A673 (cell line): ENCODE measurements at regions not wholly inside any gene's neighbourhood (a gene's known extent, or its start where the extent isn't known, plus 50 kb on each side); places are given as distances from the start of the nearest gene placed in this dataset.

Experiments used
- BruUV-seq: library from RNA; stranded (reverse); fragments of 400-500 nt; replicated peaks from 2 replicates; lab custom pipeline; 2021; lab: Mats Ljungman, UMichigan
- CTCF ChIA-PET: fragments of 300-600 bp; sonication (Branson Sonifier 250); formaldehyde crosslinking; loops from one replicate; lab custom pipeline; 2022; ENCODE audit warnings: antibody characterized with exemption; lab: Charles Lee
- POLR2A ChIA-PET: fragments of 300-600 bp; sonication (Branson Sonifier 250); formaldehyde crosslinking; loops from one replicate; lab custom pipeline; 2022; ENCODE audit warnings: antibody characterized with exemption; ENCODE audit not compliant: low non-redundant PET; lab: Charles Lee
- DNase-seq: peaks from one replicate; pipeline ENCODE4 v3.0.0-alpha.2; 2015; ENCODE audit warnings: low spot score
- H3K27ac ChIP-seq: fragments of 200-600 bp; sonication (generic); 2 replicates; pipeline ENCODE4 v1.5.1; 2016; ENCODE audit warnings: mixed run types, low read depth, mild to moderate bottlenecking, mixed read lengths, antibody characterized with exemption, low read length; ENCODE audit not compliant: poor library complexity, severe bottlenecking
- H3K27me3 ChIP-seq: fragments of 200-600 bp; sonication (generic); replicated peaks from 2 replicates; pipeline ENCODE4 v1.6.1; 2017; ENCODE audit warnings: mixed run types, low read depth, mild to moderate bottlenecking, mixed read lengths, antibody characterized with exemption, low read length; ENCODE audit not compliant: insufficient read depth, poor library complexity
- H3K36me3 ChIP-seq: fragments of 200-600 bp; sonication (generic); 2 replicates; pipeline ENCODE4 v1.6.1; 2016; ENCODE audit warnings: mixed run types, mild to moderate bottlenecking, mixed read lengths, antibody characterized with exemption, low read length; ENCODE audit not compliant: insufficient read depth, poor library complexity, severe bottlenecking
- H3K4me1 ChIP-seq: fragments of 200-600 bp; sonication (generic); 2 replicates; pipeline ENCODE4 v1.6.1; 2017; ENCODE audit warnings: mixed run types, mild to moderate bottlenecking, mixed read lengths, antibody characterized with exemption, low read length; ENCODE audit not compliant: insufficient read depth, poor library complexity, severe bottlenecking
- H3K4me3 ChIP-seq: fragments of 200-600 bp; sonication (generic); 2 replicates; pipeline ENCODE4 v1.5.1; 2016; ENCODE audit warnings: low read depth, mixed run types, mild to moderate bottlenecking, mixed read lengths, low read length; ENCODE audit not compliant: poor library complexity, severe bottlenecking
- H3K9me3 ChIP-seq: fragments of 200-600 bp; sonication (generic); 2 replicates; pipeline ENCODE4 v1.6.1; 2016; ENCODE audit warnings: mixed run types, low read depth, mild to moderate bottlenecking, mixed read lengths, antibody characterized with exemption, low read length; ENCODE audit not compliant: poor library complexity, severe bottlenecking
- CTCF ChIP-seq: fragments of 300-800, 200-600 bp; sonication (generic); conservative IDR thresholded peaks from 2 replicates; pipeline ENCODE4 v1.5.1; 2017; ENCODE audit warnings: low read depth, mild to moderate bottlenecking, antibody characterized with exemption, low read length, moderate library complexity, mixed read lengths
- EZH2 ChIP-seq: fragments of 200-600 bp; sonication (generic); IDR thresholded peaks from 2 replicates; pipeline ENCODE4 v1.6.1; 2017; ENCODE audit warnings: borderline replicate concordance, low read depth, mild to moderate bottlenecking, mixed read lengths, antibody characterized with exemption, low read length; ENCODE audit not compliant: poor library complexity, severe bottlenecking
- intact Hi-C: fragments of 100-400 bp; cut with micrococcal nuclease; formaldehyde crosslinking; loops from one replicate; pipeline ENCODE4 v1.10.0; 2022; ENCODE audit not compliant: unreplicated experiment

- BruUV-seq = no TSS peak
- POLR2A ChIA-PET = no interaction called here
- intact Hi-C loops = no loop called here
- H3K27ac ChIP-seq = no peak overlapping the region
- no peaks in the 10 kb centered on the region for H3K9me3 ChIP-seq
- no peak overlapping the region for H3K4me3 ChIP-seq
- CTCF ChIA-PET = no interaction called here
- no peaks in the 10 kb centered on the region for H3K27me3 ChIP-seq
- no peak for TF ChIP-seq EZH2
- TF ChIP-seq CTCF = no peak
- DNase-seq = no peak
- no peaks in the 10 kb centered on the region for H3K4me1 ChIP-seq
- H3K36me3 ChIP-seq = no peaks in the 10 kb centered on the region
These were observed 68.3 kb downstream of the CHST1 start for GRCh38 chr11:45597097-45597496.

GRCh38 chr11:45596571-45596970, 68.9 kb downstream of the CHST1 start:
- CTCF ChIA-PET = no interaction called here
- no peaks in the 10 kb centered on the region for H3K9me3 ChIP-seq
- no peak for DNase-seq
- H3K4me3 ChIP-seq = no peak overlapping the region
- no peaks in the 10 kb centered on the region for H3K27me3 ChIP-seq
- no TSS peak for BruUV-seq
- H3K36me3 ChIP-seq = no peaks in the 10 kb centered on the region
- no peaks in the 10 kb centered on the region for H3K4me1 ChIP-seq
- POLR2A ChIA-PET = no interaction called here
- intact Hi-C loops = no loop called here
- no peak for TF ChIP-seq EZH2
- TF ChIP-seq CTCF = no peak
- H3K27ac ChIP-seq = no peak overlapping the region

GRCh38 chr11:45593992-45594391, 71.4 kb downstream of the CHST1 start:
- H3K36me3 ChIP-seq = no peaks in the 10 kb centered on the region
- ChIA-PET POLR2A (no interaction called here), CTCF (no interaction called here)
- intact Hi-C loops = no loop called here
- no peaks in the 10 kb centered on the region for H3K9me3 ChIP-seq
- TF ChIP-seq EZH2 (no peak), CTCF (no peak)
- no TSS peak for BruUV-seq
- no peak overlapping the region for H3K27ac ChIP-seq
- no peaks in the 10 kb centered on the region for H3K27me3 ChIP-seq
- peak; percentile 76 for DNase-seq
- H3K4me1 ChIP-seq = no peaks in the 10 kb centered on the region
- H3K4me3 ChIP-seq = no peak overlapping the region
